Right lobe of liver (tissue), 6 donors: ENCODE measurements at regions not wholly inside any gene's neighbourhood (a gene's known extent, or its start where the extent isn't known, plus 50 kb on each side); places are given as distances from the start of the nearest gene placed in this dataset.

Experiments used
- ATAC-seq, 4 donors: fragments of 200-7000 bp; cut with Tn5 transposase; one replicate each; pipeline ENCODE4 v1.9.1; 2020; ENCODE audit warnings: mild to moderate bottlenecking in 4 of 4, moderate library complexity in 4 of 4
- DNase-seq, 3 donors: peaks; one replicate each; pipeline ENCODE4 v3.0.0-alpha.2; 2020
- H3K27ac ChIP-seq, 3 donors: fragments of 200-600 bp; one replicate each; pipeline ENCODE4 v1.8.0; 2022
- H3K27me3 ChIP-seq, 2 donors: fragments of 200-600 bp; one replicate each; pipeline ENCODE4 v1.8.0; 2022
- H3K36me3 ChIP-seq, 4 donors: fragments of 200-600 bp; sonication (generic) in 1 of 4; one replicate each; pipeline versions ENCODE4 v1.5.1 to v1.8.0; 2017 to 2022; ENCODE audit warnings: control low read depth in 1 of 4
- H3K4me1 ChIP-seq, 4 donors: fragments of 200-600 bp; sonication (generic) in 1 of 4; one replicate each; pipeline versions ENCODE4 v1.5.1 to v1.8.0; 2017 to 2022; ENCODE audit warnings: control low read depth in 1 of 4
- H3K4me3 ChIP-seq, 3 donors: fragments of 200-600 bp; one replicate each; pipeline ENCODE4 v1.8.0; 2022
- H3K9me3 ChIP-seq, 4 donors: fragments of 200-600 bp; sonication (generic) in 1 of 4; one replicate each; pipeline versions ENCODE4 v1.5.1 to v1.8.0; 2017 to 2022; ENCODE audit warnings: control low read depth in 1 of 4
- CTCF ChIP-seq, 4 donors: fragments of 200-600 bp in 3 of 4; fragments of 450-650 bp in 1 of 4; IDR thresholded peaks; one replicate each; pipeline versions ENCODE4 v1.5.1 to v1.8.0; 2016 to 2022; ENCODE audit warnings: antibody characterized with exemption in 4 of 4, mild to moderate bottlenecking in 2 of 4
- POLR2A ChIP-seq: fragments of 450-650 bp; IDR thresholded peaks from one replicate; pipeline ENCODE4 v1.6.1; 2017; ENCODE audit warnings: antibody characterized with exemption, mild to moderate bottlenecking
- WGBS: methylation state at CpG from one replicate; pipeline ENCODE4 v1.1.6; 2018; ENCODE audit warnings: low coverage, low lambda C conversion rate; ENCODE audit not compliant: insufficient coverage; ENCODE audit errors: missing lambda C conversion rate; 5-methylcytosine and 5-hydroxymethylcytosine counted together
- intact Hi-C, 2 donors: fragments of 100-400 bp; cut with DNase I; formaldehyde crosslinking; loops; one replicate each; pipeline versions ENCODE4 v1.11.2 to v1.14.1; 2022
- donor health status: DM: no; HTN: yes; CAD: no.
- donor health status: DM: no; HTN: no; CAD: no.
- donor health status: DM: no; HTN: no; CAD: no.
- donor health status: DM: no; HTN: yes; CAD: no.
- donor health status: DM: no; HTN: yes; CAD: no.

GRCh38 chr2:192311701-192312460 lies 117.1 kb upstream of the TMEFF2 start:
- Histone ChIP-seq H3K9me3 (no peaks in the 10 kb centered on the region), H3K27ac (no peak overlapping the region), H3K4me1 (no peaks in the 10 kb centered on the region), H3K4me3 (no peak overlapping the region), H3K27me3 (no peaks in the 10 kb centered on the region), H3K36me3 (no peaks in the 10 kb centered on the region)
- ATAC-seq = no peak
- WGBS = 47% methylated on average over 2 of the region's 2 CpGs
- intact Hi-C loops = no loop called here
- no peak for DNase-seq
- TF ChIP-seq CTCF (IDR thresholded peaks at IDR 0.05) = no peak
- TF ChIP-seq POLR2A = no peak

- TF ChIP-seq POLR2A (no peak), CTCF (IDR thresholded peaks at IDR 0.05) (no peak)
- Histone ChIP-seq H3K4me1 (no peaks in the 10 kb centered on the region), H3K36me3 (no peaks in the 10 kb centered on the region), H3K27ac (no peak overlapping the region), H3K9me3 (no peaks in the 10 kb centered on the region), H3K27me3 (no peaks in the 10 kb centered on the region), H3K4me3 (no peak overlapping the region)
- WGBS = 66% methylated on average over 3 of the region's 3 CpGs
- DNase-seq (no peak), ATAC-seq (no peak)
- intact Hi-C loops = no loop called here
These were observed 112.8 kb upstream of the TMEFF2 start for GRCh38 chr2:192307530-192307929.

- ATAC-seq (no peak), DNase-seq (no peak)
- TF ChIP-seq POLR2A (no peak), CTCF (IDR thresholded peaks at IDR 0.05) (no peak)
- Histone ChIP-seq H3K27ac (no peak overlapping the region), H3K9me3 (no peaks in the 10 kb centered on the region), H3K36me3 (no peaks in the 10 kb centered on the region), H3K4me1 (no peaks in the 10 kb centered on the region), H3K27me3 (no peaks in the 10 kb centered on the region), H3K4me3 (no peak overlapping the region)
- WGBS = 43% methylated on average over 3 of the region's 3 CpGs
- intact Hi-C loops = no loop called here
These were observed 103.9 kb upstream of the TMEFF2 start for GRCh38 chr2:192298664-192299063.

GRCh38 chr2:192292478-192292877 lies 97.7 kb upstream of the TMEFF2 start:
- H3K27ac ChIP-seq = no peak overlapping the region
- TF ChIP-seq POLR2A (no peak), CTCF (IDR thresholded peaks at IDR 0.05) (no peak)
- H3K4me1 ChIP-seq = no peaks in the 10 kb centered on the region
- H3K27me3 ChIP-seq = no peaks in the 10 kb centered on the region
- no peaks in the 10 kb centered on the region for H3K9me3 ChIP-seq
- ATAC-seq (no peak), DNase-seq (no peak)
- WGBS = 77% methylated on average over 2 of the region's 2 CpGs
- intact Hi-C loops = no loop called here
- H3K36me3 ChIP-seq = no peaks in the 10 kb centered on the region
- no peak overlapping the region for H3K4me3 ChIP-seq
